ENCODE measurements at regions not wholly inside any gene's neighbourhood (a gene's known extent, or its start where the extent isn't known, plus 50 kb on each side); places are given as distances from the start of the nearest gene placed in this dataset.

DNA sequence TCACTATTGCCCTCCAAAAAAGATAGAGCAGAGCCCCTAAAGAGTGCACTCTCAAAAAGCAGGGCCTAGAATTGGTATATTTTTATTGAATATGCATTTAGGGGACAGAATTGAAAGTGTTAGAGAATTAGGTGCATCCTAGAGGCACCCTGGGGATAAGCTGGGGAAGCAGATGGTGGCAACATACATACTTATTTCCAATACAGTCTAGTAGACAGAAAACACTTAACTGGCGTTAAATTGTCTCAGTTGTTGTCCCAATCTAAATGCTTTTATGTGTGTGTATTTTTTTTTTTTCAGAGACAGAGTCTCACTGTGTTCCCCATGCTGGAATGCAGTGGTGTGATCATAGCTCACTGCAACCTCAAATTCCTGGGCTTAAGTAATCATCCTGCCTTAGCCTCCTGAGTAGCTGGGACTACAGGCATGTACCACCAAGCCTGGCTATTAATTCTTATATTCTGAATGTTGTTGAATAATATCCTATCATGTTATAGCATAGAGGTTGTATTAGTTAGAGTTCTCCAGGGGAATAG, 481.8 kb downstream of the GRXCR1 start:
- DNase-seq (ENCODE audit: low spot score) (no peak), ATAC-seq (no peak)
- Mint-ChIP-seq H3K9me3 (peaks cover 19% of the 10 kb centered on the region), H3K4me3 (no peak overlapping the region), H3K27ac (no peak overlapping the region), H3K36me3 (no peaks in the 10 kb centered on the region), H3K27me3 (no peaks in the 10 kb centered on the region), H3K4me1 (ENCODE audit: low read depth in 2 of 2) (no peaks in the 10 kb centered on the region)

DNA sequence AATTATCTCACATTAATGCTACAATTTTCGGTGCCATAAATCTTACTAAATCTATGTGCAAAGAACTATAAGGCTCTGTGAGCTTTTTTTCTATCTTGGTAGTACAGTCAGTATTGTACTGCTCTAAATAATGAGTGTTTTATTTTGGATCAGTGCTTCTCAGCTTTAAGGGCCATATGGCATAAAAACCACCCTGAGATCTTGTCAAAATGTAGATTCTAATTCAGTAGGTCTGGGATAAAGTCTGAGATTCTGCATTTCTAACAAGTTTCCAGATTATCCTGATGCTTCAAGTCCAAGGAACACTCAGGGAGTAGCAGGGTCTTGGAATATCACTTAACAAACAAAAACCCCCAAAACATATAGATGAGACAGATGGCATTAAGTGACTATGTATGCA, 486.5 kb downstream of the GRXCR1 start:
- Mint-ChIP-seq H3K9me3 (peaks cover 24% of the 10 kb centered on the region), H3K4me3 (no peak overlapping the region), H3K4me1 (ENCODE audit: low read depth in 2 of 2) (no peaks in the 10 kb centered on the region), H3K36me3 (no peaks in the 10 kb centered on the region), H3K27ac (no peak overlapping the region), H3K27me3 (no peaks in the 10 kb centered on the region)
- DNase-seq (ENCODE audit: low spot score), result no peak
- ATAC-seq, result no peak

DNA sequence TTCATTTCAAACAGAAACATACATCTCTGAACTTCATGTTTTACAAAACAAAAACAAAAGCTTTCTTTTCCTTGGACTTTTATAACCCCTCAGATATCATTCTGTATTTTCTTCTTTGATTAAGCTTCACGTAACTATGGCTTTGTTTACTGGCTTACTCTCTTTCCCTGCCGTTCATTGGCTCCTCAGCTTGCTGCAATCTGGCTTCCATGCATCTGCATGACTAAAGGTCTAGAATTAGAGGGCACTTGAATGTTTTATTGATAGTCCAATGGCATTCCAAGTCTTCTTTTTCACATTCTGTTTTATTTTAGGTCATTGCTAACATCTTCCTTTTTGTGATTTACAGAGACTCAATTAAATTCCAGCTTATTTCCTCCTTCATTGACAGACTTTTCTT, 487.6 kb downstream of the GRXCR1 start:
- DNase-seq (ENCODE audit: low spot score) (no peak), ATAC-seq (no peak)
- H3K27ac Mint-ChIP-seq, result no peak overlapping the region
- no peaks in the 10 kb centered on the region for H3K27me3 Mint-ChIP-seq
- H3K9me3 Mint-ChIP-seq, result peaks cover 20% of the 10 kb centered on the region
- H3K36me3 Mint-ChIP-seq, result no peaks in the 10 kb centered on the region
- H3K4me3 Mint-ChIP-seq, result no peak overlapping the region
- H3K4me1 Mint-ChIP-seq (ENCODE audit: low read depth in 2 of 2), result no peaks in the 10 kb centered on the region

DNA sequence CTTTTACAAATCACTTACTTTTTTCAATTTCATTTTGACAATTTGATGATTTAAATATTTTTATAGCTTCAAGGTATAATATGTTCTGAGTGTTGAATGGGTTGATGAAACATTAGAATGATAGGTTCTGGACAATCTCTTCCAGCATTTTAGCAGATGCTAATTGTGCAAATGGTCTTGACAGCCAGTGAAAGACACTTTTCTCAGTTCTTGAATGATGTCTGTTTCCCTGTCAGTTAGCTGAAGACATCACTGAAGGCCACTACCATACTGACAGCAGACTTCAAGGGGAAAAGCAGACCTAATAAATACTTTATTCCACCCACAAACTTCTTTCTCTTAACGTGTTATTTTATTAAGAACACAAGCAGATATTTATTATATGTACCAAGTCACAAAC, 498.6 kb downstream of the GRXCR1 start:
- Mint-ChIP-seq H3K4me3 (no peak overlapping the region), H3K9me3 (peaks cover 16% of the 10 kb centered on the region), H3K27ac (no peak overlapping the region), H3K4me1 (ENCODE audit: low read depth in 2 of 2) (no peaks in the 10 kb centered on the region), H3K27me3 (no peaks in the 10 kb centered on the region), H3K36me3 (peaks cover 5% of the 10 kb centered on the region)
- ATAC-seq, result no peak
- no peak for DNase-seq (ENCODE audit: low spot score)

DNA sequence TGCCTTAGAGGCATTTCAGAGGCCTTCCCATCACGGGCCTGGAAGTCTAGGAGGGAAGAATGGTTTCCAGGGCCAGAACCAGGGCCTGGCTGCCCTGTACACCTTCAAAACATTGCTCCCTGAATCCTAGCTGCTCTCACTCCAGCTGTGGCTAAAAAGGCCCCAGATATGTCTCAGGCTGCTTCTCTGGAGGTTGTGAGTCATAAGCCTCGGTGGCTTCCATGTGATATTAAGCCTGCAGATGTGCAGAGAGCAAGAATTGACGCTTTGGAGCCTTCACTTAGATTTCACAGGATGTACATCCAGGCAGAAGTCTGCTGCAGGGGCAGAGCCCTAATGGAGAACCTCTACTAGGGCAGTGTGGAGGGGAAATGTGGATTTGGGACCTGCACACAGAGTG, 502.5 kb downstream of the GRXCR1 start:
- H3K27me3 Mint-ChIP-seq, result no peaks in the 10 kb centered on the region
- H3K4me3 Mint-ChIP-seq, result no peak overlapping the region
- DNase-seq (ENCODE audit: low spot score), result no peak
- peaks cover 28% of the 10 kb centered on the region for H3K9me3 Mint-ChIP-seq
- peaks cover 9% of the 10 kb centered on the region for H3K36me3 Mint-ChIP-seq
- ATAC-seq, result no peak
- no peaks in the 10 kb centered on the region for H3K4me1 Mint-ChIP-seq (ENCODE audit: low read depth in 2 of 2)
- H3K27ac Mint-ChIP-seq, result no peak overlapping the region

DNA sequence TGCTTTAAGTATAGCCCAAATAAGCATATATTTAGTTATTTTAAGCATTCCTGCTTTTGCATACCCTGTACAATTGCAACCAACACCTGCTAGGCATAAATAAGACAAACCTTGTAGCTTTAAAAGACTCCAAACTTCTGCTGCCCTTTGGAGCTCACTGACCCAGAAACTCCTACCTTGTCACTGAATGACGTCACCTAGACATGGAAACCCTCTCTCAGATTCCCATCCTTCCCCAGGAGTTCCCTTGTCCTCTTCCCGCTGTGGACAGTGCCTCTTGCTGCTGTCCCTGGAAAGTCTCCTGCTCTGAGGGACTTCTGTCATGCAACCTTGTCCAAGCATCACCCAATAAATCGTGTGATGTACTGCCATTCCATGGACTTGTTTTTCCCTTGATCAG, 507.2 kb downstream of the GRXCR1 start:
- ATAC-seq (no peak), DNase-seq (ENCODE audit: low spot score) (no peak)
- Mint-ChIP-seq H3K27ac (no peak overlapping the region), H3K27me3 (no peaks in the 10 kb centered on the region), H3K4me1 (ENCODE audit: low read depth in 2 of 2) (no peaks in the 10 kb centered on the region), H3K9me3 (peaks cover 21% of the 10 kb centered on the region), H3K36me3 (peaks cover 9% of the 10 kb centered on the region), H3K4me3 (no peak overlapping the region)

DNA sequence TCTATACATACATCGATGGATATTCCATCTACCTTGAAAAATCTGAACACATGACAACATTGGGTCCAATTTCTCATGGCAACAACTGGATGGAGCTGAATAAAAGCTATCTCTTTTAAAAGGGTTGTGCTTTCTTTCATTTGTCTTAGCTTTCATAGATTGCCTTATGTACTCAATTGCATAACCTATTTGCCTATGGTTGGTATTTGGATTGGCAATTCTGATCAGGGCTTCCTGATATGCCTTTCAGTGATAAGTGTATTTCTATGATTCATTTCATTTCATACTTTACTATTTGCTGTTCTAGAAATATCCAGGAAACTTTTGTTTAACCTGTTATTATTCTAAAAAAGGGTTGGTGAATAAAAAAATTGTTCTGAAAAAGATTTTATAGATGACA, 509.9 kb downstream of the GRXCR1 start:
- DNase-seq (ENCODE audit: low spot score) (no peak), ATAC-seq (no peak)
- H3K27ac Mint-ChIP-seq, result no peak overlapping the region
- H3K36me3 Mint-ChIP-seq, result no peaks in the 10 kb centered on the region
- no peaks in the 10 kb centered on the region for H3K27me3 Mint-ChIP-seq
- no peaks in the 10 kb centered on the region for H3K4me1 Mint-ChIP-seq (ENCODE audit: low read depth in 2 of 2)
- H3K9me3 Mint-ChIP-seq, result peaks cover 20% of the 10 kb centered on the region
- no peak overlapping the region for H3K4me3 Mint-ChIP-seq

DNA sequence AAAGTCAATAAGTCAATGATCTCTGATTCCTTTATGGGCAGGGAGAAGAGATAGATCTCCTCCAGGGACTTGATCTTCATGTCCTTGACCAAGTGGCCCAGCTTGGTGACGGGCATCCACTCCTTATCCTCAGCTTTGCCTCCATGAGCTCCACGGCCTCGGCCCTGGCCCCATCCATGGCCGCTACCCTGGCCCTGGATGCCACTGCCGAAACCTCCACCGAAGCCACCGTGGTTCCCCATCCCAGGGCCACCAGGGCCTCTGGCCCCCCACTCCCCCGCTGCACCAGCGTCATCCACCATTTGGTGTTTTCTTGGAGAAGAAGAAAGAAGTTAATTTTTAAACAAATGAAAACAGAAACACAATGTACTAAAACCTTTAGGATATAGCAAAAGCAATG, 518.1 kb downstream of the GRXCR1 start:
- Mint-ChIP-seq H3K27ac (no peak overlapping the region), H3K36me3 (no peaks in the 10 kb centered on the region), H3K4me3 (no peak overlapping the region), H3K4me1 (ENCODE audit: low read depth in 2 of 2) (no peaks in the 10 kb centered on the region), H3K27me3 (no peaks in the 10 kb centered on the region), H3K9me3 (peaks cover 23% of the 10 kb centered on the region)
- no peak for DNase-seq (ENCODE audit: low spot score)
- ATAC-seq, result no peak

DNA sequence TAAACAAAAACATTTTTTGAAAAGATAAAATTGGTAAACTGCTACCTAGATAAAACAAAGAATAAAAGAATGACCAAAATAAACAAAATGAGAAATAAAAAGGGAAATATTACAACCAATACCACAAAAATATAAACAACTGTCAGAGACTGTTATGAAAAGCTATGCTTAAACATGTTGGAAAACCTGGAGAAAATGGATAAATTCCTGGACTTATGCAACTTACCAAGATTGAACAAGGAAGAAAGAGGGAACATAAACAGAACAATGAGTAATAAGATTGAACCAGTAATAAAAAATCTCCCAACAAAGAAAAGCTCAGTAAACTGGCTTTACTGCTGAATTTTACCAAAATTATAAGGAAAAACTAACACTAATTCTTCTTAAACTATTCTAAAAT, 518.7 kb downstream of the GRXCR1 start:
- Mint-ChIP-seq H3K4me1 (ENCODE audit: low read depth in 2 of 2) (no peaks in the 10 kb centered on the region), H3K4me3 (no peak overlapping the region), H3K27ac (no peak overlapping the region), H3K36me3 (no peaks in the 10 kb centered on the region), H3K27me3 (no peaks in the 10 kb centered on the region), H3K9me3 (peaks cover 18% of the 10 kb centered on the region)
- no peak for ATAC-seq
- DNase-seq (ENCODE audit: low spot score), result no peak

DNA sequence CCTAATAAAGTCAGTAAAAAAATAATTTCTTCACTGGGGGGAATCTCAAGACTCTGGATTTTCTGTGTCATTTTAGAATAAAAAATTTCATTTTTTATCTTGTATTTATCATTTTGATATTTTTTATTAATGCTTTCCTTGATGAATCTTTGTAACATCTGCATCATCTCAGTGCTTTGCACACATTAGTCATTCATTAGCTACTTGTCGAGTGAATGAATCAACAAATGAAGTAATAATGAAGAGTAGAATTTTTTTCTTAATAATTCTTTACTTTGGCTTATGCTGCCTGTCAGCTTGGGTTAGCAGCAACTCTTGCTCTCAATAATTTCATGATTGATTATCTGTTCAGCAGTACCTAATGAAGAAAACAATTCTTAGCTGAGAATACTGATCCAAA, 530.8 kb downstream of the GRXCR1 start:
- ATAC-seq (no peak), DNase-seq (ENCODE audit: low spot score) (no peak)
- H3K4me3 Mint-ChIP-seq, result no peak overlapping the region
- H3K27ac Mint-ChIP-seq, result no peak overlapping the region
- H3K36me3 Mint-ChIP-seq, result no peaks in the 10 kb centered on the region
- H3K27me3 Mint-ChIP-seq, result no peaks in the 10 kb centered on the region
- H3K4me1 Mint-ChIP-seq (ENCODE audit: low read depth in 2 of 2), result no peaks in the 10 kb centered on the region
- peaks cover 11% of the 10 kb centered on the region for H3K9me3 Mint-ChIP-seq

DNA sequence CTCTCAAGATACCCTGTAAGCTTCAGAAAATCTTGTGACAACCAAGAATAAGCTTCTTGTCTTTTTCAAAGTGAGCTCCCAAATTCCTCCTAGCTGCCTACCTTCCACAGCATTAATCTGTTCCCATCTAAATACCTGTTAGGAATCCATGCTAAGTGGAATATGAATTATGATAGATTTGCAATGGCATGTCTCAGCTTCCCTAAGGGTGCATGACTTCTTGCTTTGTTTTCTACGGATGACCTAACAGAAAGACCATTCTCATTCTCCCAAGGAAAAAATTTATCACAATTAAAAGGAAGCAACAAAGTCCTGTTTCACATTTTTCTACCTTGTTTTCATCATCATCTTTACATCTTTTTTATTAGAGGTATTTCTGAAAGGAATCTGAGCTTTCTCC, 532.7 kb downstream of the GRXCR1 start:
- Mint-ChIP-seq H3K27ac (no peak overlapping the region), H3K4me3 (no peak overlapping the region), H3K36me3 (no peaks in the 10 kb centered on the region), H3K4me1 (ENCODE audit: low read depth in 2 of 2) (no peaks in the 10 kb centered on the region), H3K27me3 (no peaks in the 10 kb centered on the region), H3K9me3 (peaks cover 5% of the 10 kb centered on the region)
- ATAC-seq (no peak), DNase-seq (ENCODE audit: low spot score) (no peak)

DNA sequence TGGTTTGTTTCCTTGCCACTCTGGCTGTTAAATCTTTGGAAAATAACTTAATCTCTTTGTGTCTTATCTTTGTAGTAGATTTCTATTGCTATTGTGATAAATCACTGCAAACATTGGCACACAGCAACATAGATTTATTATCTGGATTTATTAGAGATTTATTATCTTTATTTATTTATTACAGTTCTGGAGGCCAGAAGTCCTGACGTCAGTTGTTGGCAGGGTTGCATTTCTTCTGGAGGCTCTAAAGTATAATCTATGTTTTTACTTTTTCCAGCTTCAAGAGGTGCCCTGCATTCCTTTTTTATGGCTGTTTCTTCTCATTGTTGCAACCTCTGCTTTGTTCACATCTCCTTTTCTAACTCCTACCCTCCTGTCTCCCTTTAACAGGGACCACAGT, 542.8 kb downstream of the GRXCR1 start:
- ATAC-seq (no peak), DNase-seq (ENCODE audit: low spot score) (no peak)
- H3K27ac Mint-ChIP-seq, result no peak overlapping the region
- H3K27me3 Mint-ChIP-seq, result no peaks in the 10 kb centered on the region
- no peak overlapping the region for H3K4me3 Mint-ChIP-seq
- no peaks in the 10 kb centered on the region for H3K36me3 Mint-ChIP-seq
- peaks cover 17% of the 10 kb centered on the region for H3K9me3 Mint-ChIP-seq
- H3K4me1 Mint-ChIP-seq (ENCODE audit: low read depth in 2 of 2), result no peaks in the 10 kb centered on the region

DNA sequence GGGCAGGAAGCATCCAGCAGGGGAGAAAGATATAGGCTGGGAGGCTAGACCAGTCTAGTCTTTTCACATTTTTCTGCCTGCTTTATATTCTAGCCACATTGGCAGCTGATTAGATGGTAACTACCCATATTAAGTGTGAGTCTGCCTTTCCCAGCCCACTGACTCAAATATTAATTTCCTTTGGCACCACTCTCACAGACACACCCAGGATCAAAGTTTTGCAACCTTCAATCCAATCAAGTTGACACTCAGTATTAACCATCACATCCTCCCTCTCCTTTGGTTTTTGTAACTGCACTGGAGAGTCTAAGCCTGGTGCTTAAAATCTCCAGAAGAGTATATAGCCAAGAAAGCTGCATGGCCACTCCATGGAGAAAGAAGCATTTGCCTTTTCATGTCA, 560.4 kb downstream of the GRXCR1 start:
- Mint-ChIP-seq H3K27ac (no peak overlapping the region), H3K27me3 (no peaks in the 10 kb centered on the region), H3K9me3 (peaks cover 11% of the 10 kb centered on the region), H3K4me1 (ENCODE audit: low read depth in 2 of 2) (no peaks in the 10 kb centered on the region), H3K36me3 (no peaks in the 10 kb centered on the region), H3K4me3 (no peak overlapping the region)
- ATAC-seq, result peak in 1 of 2 donors; percentile 59
- DNase-seq (ENCODE audit: low spot score), result no peak

DNA sequence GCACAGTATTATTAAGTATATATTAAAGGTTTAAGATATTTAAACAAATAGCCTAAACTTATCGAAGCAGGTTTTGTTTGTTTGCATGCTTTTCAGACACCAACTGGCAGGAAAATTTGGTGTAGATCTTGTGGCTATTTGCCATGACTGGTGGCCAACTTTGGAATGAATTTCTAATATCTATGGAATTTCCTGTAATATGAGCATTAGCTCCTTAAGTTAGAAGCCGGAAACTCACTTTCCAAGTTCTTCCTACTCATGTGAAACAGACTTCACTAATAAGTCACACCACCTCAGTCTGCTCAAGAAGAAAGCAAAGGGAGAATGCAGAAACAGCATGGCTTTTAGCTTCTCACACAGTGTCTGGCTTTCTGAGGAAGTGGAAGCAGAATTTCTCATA, 563.9 kb downstream of the GRXCR1 start:
- ATAC-seq (no peak), DNase-seq (ENCODE audit: low spot score) (no peak)
- Mint-ChIP-seq H3K4me3 (no peak overlapping the region), H3K27ac (no peak overlapping the region), H3K4me1 (ENCODE audit: low read depth in 2 of 2) (no peaks in the 10 kb centered on the region), H3K27me3 (no peaks in the 10 kb centered on the region), H3K36me3 (no peaks in the 10 kb centered on the region), H3K9me3 (peaks cover 7% of the 10 kb centered on the region)

DNA sequence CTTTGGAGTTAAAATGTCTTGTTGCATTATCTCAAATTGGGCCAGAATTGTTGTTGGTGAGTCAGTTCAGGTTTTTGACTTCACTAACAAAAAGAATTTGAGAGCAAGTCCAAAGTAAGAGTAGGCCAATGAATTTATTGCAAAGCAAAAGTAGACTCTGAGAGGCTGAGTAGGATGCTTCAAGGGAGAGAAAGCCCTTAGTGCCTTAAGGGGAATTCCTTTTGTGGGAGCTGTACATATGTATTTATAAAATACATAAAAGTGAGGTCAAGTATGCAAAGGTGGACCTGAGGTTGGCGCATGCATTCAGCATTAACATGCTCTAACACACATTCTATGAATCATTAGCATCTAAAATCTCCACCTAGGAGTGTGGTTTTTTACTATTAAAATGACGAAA, 565.4 kb downstream of the GRXCR1 start:
- ATAC-seq (no peak), DNase-seq (ENCODE audit: low spot score) (no peak)
- H3K36me3 Mint-ChIP-seq, result no peaks in the 10 kb centered on the region
- H3K27me3 Mint-ChIP-seq, result no peaks in the 10 kb centered on the region
- no peak overlapping the region for H3K27ac Mint-ChIP-seq
- H3K4me1 Mint-ChIP-seq (ENCODE audit: low read depth in 2 of 2), result no peaks in the 10 kb centered on the region
- H3K4me3 Mint-ChIP-seq, result no peak overlapping the region
- H3K9me3 Mint-ChIP-seq, result peaks cover 7% of the 10 kb centered on the region

Measured in natural killer cell treated with Interleukin-12 subunit alpha and Interleukin-12 subunit beta and Interleukin-15 and Interleukin-18, amount 100 ng/mL, for 72 hours (primary cell).